ENCODE measurements at regions not wholly inside any gene's neighbourhood (a gene's known extent, or its start where the extent isn't known, plus 50 kb on each side); places are given as distances from the start of the nearest gene placed in this dataset.

GRCh38 chr12:68431786-68432185 lies 99.6 kb upstream of the MDM1 start:
- no peaks in the 10 kb centered on the region for H3K27me3 ChIP-seq (ENCODE audit: insufficient read depth)
- H2AFZ ChIP-seq (ENCODE audit: low read depth), result no peak overlapping the region
- ChIA-PET POLR2A (no interaction called here), CTCF (interaction anchor here (1.5 kb wide), 1 partner anchor 29 kb away, joined by 3 read pairs; no protein-coding TSS in a partner anchor)
- WGBS (ENCODE audit: low lambda C conversion rate), result 72% methylated on average over 6 of the region's 6 CpGs
- H3K4me3 ChIP-seq (ENCODE audit: low read depth in 2 of 2, low read length in 1 of 2), result no peak overlapping the region
- DNase-seq, result no peak
- H3K9me3 ChIP-seq, result no peaks in the 10 kb centered on the region
- H3K4me1 ChIP-seq (ENCODE audit: control insufficient read depth in 1 of 2, insufficient read depth in 2 of 2, low read depth in 1 of 2, low read length in 1 of 2), result peaks cover 0 to 11% of the 10 kb centered on the region in 2 experiments; a peak in 1 of 4 replicates
- H4K20me1 ChIP-seq (ENCODE audit: insufficient read depth), result no peaks in the 10 kb centered on the region
- TF ChIP-seq FOSL2 (IDR thresholded peaks at IDR 0.05; ENCODE audit: borderline replicate concordance, low read depth) (no peak), POLR2AphosphoS5 (IDR thresholded peaks at IDR 0.05; ENCODE audit: low read depth, low read length) (no peak), RCOR1 (IDR thresholded peaks at IDR 0.05; ENCODE audit: low read length) (no peak), RFX5 (IDR thresholded peaks at IDR 0.05; ENCODE audit: low read length) (no peak), MXI1 (IDR thresholded peaks at IDR 0.05; ENCODE audit: low read depth, low read length) (no peak), NRF1 (IDR thresholded peaks at IDR 0.05; ENCODE audit: low read depth, low read length) (no peak), MEF2A (IDR thresholded peaks at IDR 0.05; ENCODE audit: borderline replicate concordance, low read depth) (no peak), CTCF (IDR thresholded peaks at IDR 0.05) (no peak), CHD2 (IDR thresholded peaks at IDR 0.05; ENCODE audit: low read length, partially characterized antibody) (no peak), USF2 (IDR thresholded peaks at IDR 0.05; ENCODE audit: borderline replicate concordance, low read depth, low read length) (no peak), ZBTB33 (IDR thresholded peaks at IDR 0.05; ENCODE audit: borderline replicate concordance, low read depth) (no peak), SMC3 (IDR thresholded peaks at IDR 0.05; ENCODE audit: low read depth, low read length) (no peak), SIN3A (IDR thresholded peaks at IDR 0.05; ENCODE audit: borderline replicate concordance, low read depth, low read length) (no peak), EP300 (IDR thresholded peaks at IDR 0.05; ENCODE audit: borderline replicate concordance in 1 of 2, low read depth in 1 of 2, low read length in 1 of 2) (no peak), YY1 (IDR thresholded peaks at IDR 0.05; ENCODE audit: low read depth) (no peak), TEAD4 (IDR thresholded peaks at IDR 0.05; ENCODE audit: borderline replicate concordance, insufficient read depth) (no peak), FOXJ3 (CRISPR knock-in tag; IDR thresholded peaks at IDR 0.05) (no peak), GABPA (IDR thresholded peaks at IDR 0.05; ENCODE audit: low read depth) (no peak)
- no peaks in the 10 kb centered on the region for H3K36me3 ChIP-seq (replicated peaks in 1 of 2; ENCODE audit: control insufficient read depth in 1 of 2, insufficient read depth in 2 of 2, low read length in 1 of 2)
- no peak overlapping the region for H3K4me2 ChIP-seq
- H3F3A ChIP-seq (replicated peaks; ENCODE audit: insufficient read depth), result no peaks in the 10 kb centered on the region
- no peaks in the 10 kb centered on the region for H3K79me2 ChIP-seq (ENCODE audit: insufficient read depth)
- H3K9ac ChIP-seq, result no peak overlapping the region
- H3K27ac ChIP-seq (ENCODE audit: low read depth in 2 of 2, low read length in 1 of 2), result no peak overlapping the region
- no peaks in the 10 kb centered on the region for H3K9me2 ChIP-seq
